Stomach (tissue), 8 donors: ENCODE measurements at regions not wholly inside any gene's neighbourhood (a gene's known extent, or its start where the extent isn't known, plus 50 kb on each side); places are given as distances from the start of the nearest gene placed in this dataset.

Experiments
- DNase-seq, 2 donors: peaks; one replicate each; pipeline versions ENCODE4 v3.0.0 to v3.0.0-alpha.2; 2013 to 2019
- H3K27ac ChIP-seq, 5 donors: fragments of 200-600 bp in 4 of 5; sonication (generic) in 4 of 5; one replicate each; pipeline ENCODE4 v1.5.1; 2013 to 2019; ENCODE audit warnings: mild to moderate bottlenecking in 1 of 5, moderate library complexity in 1 of 5
- H3K27me3 ChIP-seq, 3 donors: fragments of 200-600 bp; sonication (generic); one replicate each; pipeline ENCODE4 v1.5.1; 2017 to 2019; ENCODE audit warnings: mixed run types in 1 of 3
- H3K36me3 ChIP-seq, 4 donors: fragments of 200-600 bp; sonication (generic); 1 replicate in 3 of 4; 2 replicates in 1 of 4; pipeline ENCODE4 v1.5.1; 2016 to 2019
- H3K4me1 ChIP-seq, 4 donors: fragments of 200-600 bp; sonication (generic); one replicate each; pipeline ENCODE4 v1.5.1; 2016 to 2019
- H3K4me3 ChIP-seq, 4 donors: fragments of 200-600 bp; sonication (generic) in 3 of 4; one replicate each; pipeline ENCODE4 v1.5.1; 2016 to 2019; ENCODE audit warnings: mild to moderate bottlenecking in 1 of 4
- H3K9me3 ChIP-seq, 4 donors: fragments of 200-600 bp; sonication (generic); one replicate each; pipeline ENCODE4 v1.5.1; 2016 to 2019
- CTCF ChIP-seq, 7 experiments: fragments of 450-650 bp in 4 of 7; fragments of 200-600 bp in 3 of 7; sonication (generic) in 3 of 7; IDR thresholded peaks; one replicate each; pipeline ENCODE4 v1.5.1; 2016 to 2019; ENCODE audit warnings: antibody characterized with exemption in 7 of 7, control low read depth in 2 of 7, mild to moderate bottlenecking in 1 of 7
- EP300 ChIP-seq: sonication (generic); formaldehyde crosslinking; IDR thresholded peaks from one replicate; pipeline ENCODE4 v1.6.1; 2017; ENCODE audit warnings: antibody characterized with exemption
- POLR2A ChIP-seq, 4 donors: fragments of 450-650 bp; IDR thresholded peaks; one replicate each; pipeline ENCODE4 v1.6.1; 2016; ENCODE audit warnings: antibody characterized with exemption in 4 of 4, control low read depth in 2 of 4, mild to moderate bottlenecking in 1 of 4, moderate library complexity in 1 of 4
- POLR2AphosphoS5 ChIP-seq, 3 donors: sonication (generic); formaldehyde crosslinking; IDR thresholded peaks; one replicate each; pipeline ENCODE4 v1.6.1; 2016; ENCODE audit warnings: antibody characterized with exemption in 3 of 3
- WGBS, 5 donors: extraction: QIAGEN DNeasy Blood & Tissue Kit in 3 of 5; methylation state at CpG; one replicate each; pipeline versions ENCODE4 v1.1.5 to v1.1.7; 2013 to 2018; 5-methylcytosine and 5-hydroxymethylcytosine counted together
- intact Hi-C: fragments of 100-400 bp; cut with DNase I; formaldehyde crosslinking; loops from one replicate; pipeline ENCODE4 v1.15.1; 2023; ENCODE audit warnings: low total_unique reads
- donor health status: healthy with polysubstance abuse.
- donor health status: Bipolar disorder and iron deficiency.
- donor health status: healthy.

- intact Hi-C loops, result no loop called here
- H3K27me3 ChIP-seq, result no peaks in the 10 kb centered on the region
- H3K4me3 ChIP-seq, result peak overlapping the region in 2 of 4 donors; percentile 5 to 24
- peaks cover 0 to 4% (median 0%) of the 10 kb centered on the region in 4 donors for H3K4me1 ChIP-seq
- 9 to 20% (median 15%) methylated on average over 3 of the region's 3 CpGs for WGBS, 5 donors
- no peaks in the 10 kb centered on the region for H3K36me3 ChIP-seq
- TF ChIP-seq CTCF (IDR thresholded peaks at IDR 0.05) (peak in 5 of 7 experiments; percentile 70 to 91 (median 86)), POLR2AphosphoS5 (IDR thresholded peaks at IDR 0.05) (peak in 1 of 3 donors; percentile 14), POLR2A (IDR thresholded peaks at IDR 0.05) (no peak)
- no peak overlapping the region for H3K27ac ChIP-seq
- peak; percentile 71 to 80 for DNase-seq
- H3K9me3 ChIP-seq, result no peaks in the 10 kb centered on the region
These were observed 74.9 kb upstream of the WASF3 start for GRCh38 chr13:26482451-26483197.

DNA sequence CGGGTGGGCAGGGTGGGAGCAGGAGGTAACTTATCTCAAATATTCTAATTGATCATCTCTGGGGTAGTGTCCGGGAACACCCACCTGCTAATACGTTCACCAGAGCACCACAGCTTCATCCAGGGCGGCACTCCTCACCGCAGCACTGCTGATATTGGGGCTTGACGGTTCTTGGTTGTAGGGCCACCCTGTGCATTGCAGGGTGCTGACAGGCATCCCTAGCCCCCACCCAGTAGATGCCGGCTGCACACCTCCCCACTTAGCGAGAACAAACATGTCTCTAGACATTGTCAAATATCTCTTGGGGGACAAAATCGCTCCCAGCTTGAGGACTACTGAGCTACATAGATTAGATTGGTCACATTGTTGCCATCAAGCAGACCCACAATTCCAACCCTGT lies 73.9 kb upstream of the WASF3 start:
- Histone ChIP-seq H3K36me3 (no peaks in the 10 kb centered on the region), H3K4me1 (peaks cover 0 to 4% (median 0%) of the 10 kb centered on the region in 4 donors), H3K9me3 (no peaks in the 10 kb centered on the region), H3K4me3 (no peak overlapping the region), H3K27me3 (no peaks in the 10 kb centered on the region), H3K27ac (no peak overlapping the region)
- 75 to 83% (median 78%) methylated on average over 9 of the region's 9 CpGs for WGBS, 5 donors
- DNase-seq, result no peak
- TF ChIP-seq CTCF (IDR thresholded peaks at IDR 0.05) (no peak), POLR2A (IDR thresholded peaks at IDR 0.05) (no peak)
- intact Hi-C loops, result no loop called here

GRCh38 chr13:26484196-26484595 lies 73.3 kb upstream of the WASF3 start:
- Histone ChIP-seq H3K4me1 (peaks cover 0 to 4% (median 0%) of the 10 kb centered on the region in 4 donors), H3K36me3 (no peaks in the 10 kb centered on the region), H3K27ac (no peak overlapping the region), H3K9me3 (no peaks in the 10 kb centered on the region), H3K4me3 (no peak overlapping the region), H3K27me3 (no peaks in the 10 kb centered on the region)
- DNase-seq, result no peak
- no peak for TF ChIP-seq EP300
- TF ChIP-seq CTCF (IDR thresholded peaks at IDR 0.05), result no peak
- no peak for TF ChIP-seq POLR2A (IDR thresholded peaks at IDR 0.05)
- no peak for TF ChIP-seq POLR2AphosphoS5 (IDR thresholded peaks at IDR 0.05)
- WGBS, 5 donors, result 70 to 86% (median 79%) methylated on average over 5 to 6 of the region's 6 CpGs
- intact Hi-C loops, result no loop called here

DNA sequence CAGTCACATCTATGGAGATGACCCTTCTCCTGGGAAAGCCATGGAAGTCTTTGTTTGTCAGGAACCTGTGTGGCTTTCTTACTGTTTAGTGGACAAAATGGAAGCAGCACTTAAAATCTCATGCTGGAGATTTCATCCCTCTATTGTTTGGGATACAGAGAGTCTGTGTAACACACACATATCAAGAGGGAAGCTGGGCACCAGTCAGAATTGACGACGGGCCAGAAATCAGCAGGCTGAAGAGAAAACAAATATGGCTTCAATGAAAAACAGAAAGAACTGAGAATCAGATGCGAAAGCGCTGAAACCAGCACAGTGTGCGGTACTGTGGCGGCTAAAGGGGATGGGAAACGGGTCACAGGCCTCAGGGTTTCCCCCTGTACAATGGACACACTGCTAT lies 72.2 kb upstream of the WASF3 start:
- no peak for DNase-seq
- Histone ChIP-seq H3K36me3 (no peaks in the 10 kb centered on the region), H3K4me1 (peaks cover 0 to 4% (median 0%) of the 10 kb centered on the region in 4 donors), H3K27ac (peak overlapping the region in 1 of 5 donors; percentile 32), H3K9me3 (no peaks in the 10 kb centered on the region), H3K4me3 (no peak overlapping the region), H3K27me3 (no peaks in the 10 kb centered on the region)
- TF ChIP-seq POLR2AphosphoS5 (IDR thresholded peaks at IDR 0.05) (no peak), POLR2A (IDR thresholded peaks at IDR 0.05) (no peak), CTCF (IDR thresholded peaks at IDR 0.05) (no peak), EP300 (no peak)
- intact Hi-C loops, result loop anchor here (5.0 kb wide), 1 partner anchor 212 kb away; no protein-coding TSS in a partner anchor
- 69 to 80% (median 75%) methylated on average over 7 of the region's 7 CpGs for WGBS, 5 donors
